B cell (primary cell): ENCODE measurements at regions not wholly inside any gene's neighbourhood (a gene's known extent, or its start where the extent isn't known, plus 50 kb on each side); places are given as distances from the start of the nearest gene placed in this dataset.
"Not testable (repeated sequence)": the region's sequence is repeated elsewhere in the genome, so short reads cannot be mapped to it uniquely, and the experiment has no call there.

ENCODE experiments used
- CTCF ChIP-seq: fragments of 200-600 bp; IDR thresholded peaks from one replicate; pipeline ENCODE4 v1.8.0; 2022; ENCODE audit warnings: antibody characterized with exemption, mild to moderate bottlenecking
- EZH2 ChIP-seq: IDR thresholded peaks from 2 replicates; pipeline ENCODE4 v1.6.1; 2012; ENCODE audit warnings: borderline replicate concordance, low read depth, mild to moderate bottlenecking, moderate library complexity, low read length; ENCODE audit not compliant: insufficient read depth, poor library complexity, severe bottlenecking

DNA sequence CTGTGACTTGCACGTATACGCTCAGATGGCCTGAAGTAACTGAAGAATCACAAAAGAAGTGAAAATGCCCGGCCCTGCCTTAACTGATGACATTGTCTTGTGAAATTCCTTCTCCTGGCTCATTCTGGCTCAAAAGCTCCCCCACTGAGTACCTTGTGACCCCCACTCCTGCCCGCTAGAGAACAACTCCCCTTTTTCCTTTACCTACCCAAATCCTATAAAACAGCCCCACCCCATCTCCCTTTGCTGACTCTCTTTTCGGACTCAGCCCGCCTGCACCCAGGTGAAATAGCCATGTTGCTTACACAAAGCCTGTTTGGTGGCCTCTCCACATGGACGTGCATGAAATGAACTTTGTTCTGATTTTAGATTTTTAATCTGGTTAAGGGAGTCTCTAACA, 81.3 kb downstream of the EBNA1BP2 start:
- TF ChIP-seq CTCF, EZH2: not testable (repeated sequence)
